ENCODE measurements at regions not wholly inside any gene's neighbourhood (a gene's known extent, or its start where the extent isn't known, plus 50 kb on each side); places are given as distances from the start of the nearest gene placed in this dataset.
"Not testable (repeated sequence)": the region's sequence is repeated elsewhere in the genome, so short reads cannot be mapped to it uniquely, and the experiment has no call there.

- peak overlapping the region; percentile 38 for H3K27ac Mint-ChIP-seq (ENCODE audit: unreplicated experiment)
- DNase-seq (ENCODE audit: low spot score) = no peak
- H3K27me3 Mint-ChIP-seq (ENCODE audit: unreplicated experiment) = peaks cover 13% of the 10 kb centered on the region
- H3K9me3 Mint-ChIP-seq (ENCODE audit: unreplicated experiment) = no peaks in the 10 kb centered on the region
- H3K4me1 Mint-ChIP-seq (ENCODE audit: unreplicated experiment) = peaks cover 10% of the 10 kb centered on the region
- no peak overlapping the region for H3K4me3 Mint-ChIP-seq (ENCODE audit: unreplicated experiment)
- TF ChIP-seq CTCF (IDR thresholded peaks at IDR 0.05; ENCODE audit: unreplicated experiment) = no peak
- no peaks in the 10 kb centered on the region for H3K36me3 Mint-ChIP-seq (ENCODE audit: low read depth, unreplicated experiment)
Observed at GRCh38 chr6:166237617-166238016, 70.0 kb upstream of the TBXT start.

GRCh38 chr6:166236596-166236995 lies 68.9 kb upstream of the TBXT start:
- Mint-ChIP-seq H3K9me3 (ENCODE audit: unreplicated experiment) (no peaks in the 10 kb centered on the region), H3K36me3 (ENCODE audit: low read depth, unreplicated experiment) (no peaks in the 10 kb centered on the region), H3K27ac (ENCODE audit: unreplicated experiment) (no peak overlapping the region), H3K4me3 (ENCODE audit: unreplicated experiment) (no peak overlapping the region), H3K27me3 (ENCODE audit: unreplicated experiment) (peaks cover 12% of the 10 kb centered on the region), H3K4me1 (ENCODE audit: unreplicated experiment) (peaks cover 10% of the 10 kb centered on the region)
- no peak for DNase-seq (ENCODE audit: low spot score)
- no peak for TF ChIP-seq CTCF (IDR thresholded peaks at IDR 0.05; ENCODE audit: unreplicated experiment)

- Mint-ChIP-seq H3K27ac (ENCODE audit: unreplicated experiment) (no peak overlapping the region), H3K27me3 (ENCODE audit: unreplicated experiment) (peaks cover 9% of the 10 kb centered on the region), H3K36me3 (ENCODE audit: low read depth, unreplicated experiment) (no peaks in the 10 kb centered on the region), H3K9me3 (ENCODE audit: unreplicated experiment) (no peaks in the 10 kb centered on the region), H3K4me1 (ENCODE audit: unreplicated experiment) (peaks cover 10% of the 10 kb centered on the region), H3K4me3 (ENCODE audit: unreplicated experiment) (no peak overlapping the region)
- TF ChIP-seq CTCF (IDR thresholded peaks at IDR 0.05; ENCODE audit: unreplicated experiment) = no peak
- DNase-seq (ENCODE audit: low spot score) = no peak
Observed at GRCh38 chr6:166235666-166236292, 68.1 kb upstream of the TBXT start.

GRCh38 chr6:166231181-166231580 lies 63.5 kb upstream of the TBXT start:
- H3K4me3 Mint-ChIP-seq (ENCODE audit: unreplicated experiment); H3K4me1 Mint-ChIP-seq (ENCODE audit: unreplicated experiment); H3K27ac Mint-ChIP-seq (ENCODE audit: unreplicated experiment); H3K9me3 Mint-ChIP-seq (ENCODE audit: unreplicated experiment); H3K36me3 Mint-ChIP-seq (ENCODE audit: low read depth, unreplicated experiment); H3K27me3 Mint-ChIP-seq (ENCODE audit: unreplicated experiment); DNase-seq (ENCODE audit: low spot score): not testable (repeated sequence)

GRCh38 chr6:166228839-166229528 lies 61.3 kb upstream of the TBXT start:
- DNase-seq (ENCODE audit: low spot score) = no peak
- peaks cover 2% of the 10 kb centered on the region for H3K36me3 Mint-ChIP-seq (ENCODE audit: low read depth, unreplicated experiment)
- H3K27ac Mint-ChIP-seq (ENCODE audit: unreplicated experiment) = no peak overlapping the region
- H3K4me1 Mint-ChIP-seq (ENCODE audit: unreplicated experiment) = peaks cover 6% of the 10 kb centered on the region
- no peaks in the 10 kb centered on the region for H3K27me3 Mint-ChIP-seq (ENCODE audit: unreplicated experiment)
- no peak overlapping the region for H3K4me3 Mint-ChIP-seq (ENCODE audit: unreplicated experiment)
- no peaks in the 10 kb centered on the region for H3K9me3 Mint-ChIP-seq (ENCODE audit: unreplicated experiment)
- TF ChIP-seq CTCF (IDR thresholded peaks at IDR 0.05; ENCODE audit: unreplicated experiment) = no peak

All from endothelial cell (in vitro differentiated cells).